ENCODE measurements at regions not wholly inside any gene's neighbourhood (a gene's known extent, or its start where the extent isn't known, plus 50 kb on each side); places are given as distances from the start of the nearest gene placed in this dataset.

DNA sequence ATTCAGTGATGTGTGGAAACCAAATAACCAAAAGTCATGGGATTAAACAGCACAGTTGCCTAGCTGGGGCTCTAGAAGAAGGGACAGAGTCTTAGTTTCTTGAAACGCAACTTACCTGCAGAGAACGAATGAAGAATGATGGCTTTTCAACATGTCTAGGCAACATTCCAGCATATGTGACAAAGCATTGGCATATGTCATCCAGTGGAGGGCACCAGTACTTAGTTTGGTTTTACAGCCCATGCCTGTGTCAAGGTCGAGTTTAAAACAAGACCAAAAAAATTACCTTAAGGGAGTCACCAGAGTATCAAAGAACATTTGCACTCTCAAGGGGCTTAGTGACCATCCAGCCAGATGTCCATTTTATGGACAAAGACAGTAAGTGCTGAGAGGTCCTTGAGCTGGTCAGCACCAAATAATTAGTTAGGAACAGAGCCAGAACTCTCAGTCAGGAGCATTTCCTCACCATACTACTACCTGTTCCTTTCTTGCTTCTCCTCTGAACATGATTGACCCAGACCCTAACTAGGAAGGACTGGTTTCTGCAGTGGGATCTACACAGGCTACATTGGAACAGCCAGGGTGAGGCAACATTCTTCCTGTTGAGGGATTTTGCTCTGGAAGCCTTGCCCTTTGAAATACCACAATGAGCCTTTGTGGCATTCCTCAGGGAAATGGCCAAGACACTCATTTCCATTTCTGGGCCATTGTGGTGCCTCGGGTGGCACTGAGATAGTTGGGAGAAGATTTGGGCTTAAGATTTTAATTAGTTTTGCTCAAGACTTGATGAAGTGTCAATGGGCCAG is 75.4 kb upstream of the ANKH start:
- H3K4me1 ChIP-seq: no peaks in the 10 kb centered on the region
- no peak overlapping the region for H3K27ac ChIP-seq
- ATAC-seq (peak; percentile 79), DNase-seq (no peak)
- peak in 1 of 2 donors; percentile 19 for TF ChIP-seq CTCF (IDR thresholded peaks at IDR 0.05)
- intact Hi-C loops (cut with DNase I): no loop called here
- no peaks in the 10 kb centered on the region for H3K9me3 ChIP-seq
- no peaks in the 10 kb centered on the region for H3K36me3 ChIP-seq
- H3K27me3 ChIP-seq: no peaks in the 10 kb centered on the region
- H3K4me3 ChIP-seq: no peak overlapping the region

GRCh38 chr5:14945450-14945849 is 73.9 kb upstream of the ANKH start:
- ATAC-seq: no peak
- Histone ChIP-seq H3K9me3 (no peaks in the 10 kb centered on the region), H3K27me3 (no peaks in the 10 kb centered on the region), H3K4me1 (no peaks in the 10 kb centered on the region), H3K36me3 (no peaks in the 10 kb centered on the region), H3K4me3 (no peak overlapping the region), H3K27ac (no peak overlapping the region)
- TF ChIP-seq CTCF (IDR thresholded peaks at IDR 0.05): no peak
- intact Hi-C loops (cut with DNase I): no loop called here
- DNase-seq: no peak

DNA sequence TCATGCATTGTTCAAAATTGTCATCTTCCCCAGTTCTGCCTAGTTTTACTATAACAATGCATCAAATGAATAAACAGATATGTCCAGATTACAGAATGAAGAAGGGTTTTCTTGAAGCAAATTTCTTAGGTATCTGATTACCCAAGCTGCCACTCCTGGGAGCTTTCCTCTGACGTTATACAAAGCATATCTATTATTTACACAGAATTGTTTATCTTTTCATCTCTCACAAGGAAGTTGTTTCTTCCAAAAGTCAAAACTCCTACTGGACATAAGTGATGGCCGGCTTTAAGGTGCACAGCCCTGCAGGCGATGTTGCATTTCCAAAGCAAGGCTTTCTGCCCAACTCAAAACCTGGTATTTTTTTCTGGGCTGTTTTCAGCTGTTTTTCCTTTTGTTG is 73.4 kb upstream of the ANKH start:
- TF ChIP-seq CTCF (IDR thresholded peaks at IDR 0.05): no peak
- no peaks in the 10 kb centered on the region for H3K9me3 ChIP-seq
- no peaks in the 10 kb centered on the region for H3K27me3 ChIP-seq
- intact Hi-C loops (cut with DNase I): no loop called here
- no peaks in the 10 kb centered on the region for H3K4me1 ChIP-seq
- ATAC-seq: no peak
- no peak for DNase-seq
- H3K4me3 ChIP-seq: no peak overlapping the region
- H3K36me3 ChIP-seq: no peaks in the 10 kb centered on the region
- H3K27ac ChIP-seq: no peak overlapping the region

DNA sequence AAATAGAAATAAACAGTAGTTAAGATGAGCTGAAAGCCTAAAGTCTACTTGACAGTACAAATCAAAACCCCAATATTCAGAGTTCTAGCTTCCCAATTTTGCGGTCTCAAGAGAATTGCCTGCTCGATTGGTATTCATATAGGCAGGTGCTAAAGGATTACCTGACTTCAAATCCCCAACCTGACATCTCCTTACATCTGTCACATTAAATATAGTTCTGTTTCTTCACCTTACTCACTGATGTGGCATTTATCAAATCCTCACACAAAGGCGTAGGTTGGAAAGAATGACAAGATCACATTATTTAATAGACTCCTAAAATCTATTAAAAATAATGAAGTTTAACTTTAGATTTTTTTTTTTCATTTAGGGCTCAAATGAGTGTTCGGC is 72.8 kb upstream of the ANKH start:
- no peaks in the 10 kb centered on the region for H3K9me3 ChIP-seq
- no peaks in the 10 kb centered on the region for H3K27me3 ChIP-seq
- no peaks in the 10 kb centered on the region for H3K4me1 ChIP-seq
- no peak for DNase-seq
- no peak overlapping the region for H3K4me3 ChIP-seq
- no peak overlapping the region for H3K27ac ChIP-seq
- intact Hi-C loops (cut with DNase I): no loop called here
- no peaks in the 10 kb centered on the region for H3K36me3 ChIP-seq
- ATAC-seq: no peak
- no peak for TF ChIP-seq CTCF (IDR thresholded peaks at IDR 0.05)

DNA sequence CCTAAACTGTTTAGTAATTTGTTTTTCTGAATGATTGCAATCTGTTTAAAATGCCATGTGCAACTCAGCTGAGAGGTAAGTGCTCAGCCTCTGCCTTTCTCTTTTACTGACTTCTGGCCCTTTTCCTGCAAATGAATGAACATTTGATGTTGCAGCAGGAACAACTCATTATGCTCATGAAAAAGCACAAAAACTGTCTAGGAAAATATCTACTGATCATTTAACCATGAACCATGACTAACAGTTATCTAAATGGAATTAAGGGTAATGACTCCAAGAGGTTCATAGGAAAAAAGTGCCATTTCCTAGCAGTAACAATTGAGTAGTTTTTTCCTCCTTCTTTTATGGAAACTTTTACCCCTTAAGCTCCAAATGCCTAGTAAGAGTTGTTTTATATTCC is 70.6 kb upstream of the ANKH start:
- Histone ChIP-seq H3K9me3 (no peaks in the 10 kb centered on the region), H3K27me3 (no peaks in the 10 kb centered on the region), H3K4me3 (no peak overlapping the region), H3K27ac (no peak overlapping the region), H3K36me3 (no peaks in the 10 kb centered on the region), H3K4me1 (peaks cover 0 to 4% of the 10 kb centered on the region in 2 donors)
- intact Hi-C loops (cut with DNase I): no loop called here
- no peak for DNase-seq
- no peak for TF ChIP-seq CTCF (IDR thresholded peaks at IDR 0.05)
- no peak for ATAC-seq

Data from left lung (tissue), 4 donors.